ENCODE measurements at regions not wholly inside any gene's neighbourhood (a gene's known extent, or its start where the extent isn't known, plus 50 kb on each side); places are given as distances from the start of the nearest gene placed in this dataset.

DNA sequence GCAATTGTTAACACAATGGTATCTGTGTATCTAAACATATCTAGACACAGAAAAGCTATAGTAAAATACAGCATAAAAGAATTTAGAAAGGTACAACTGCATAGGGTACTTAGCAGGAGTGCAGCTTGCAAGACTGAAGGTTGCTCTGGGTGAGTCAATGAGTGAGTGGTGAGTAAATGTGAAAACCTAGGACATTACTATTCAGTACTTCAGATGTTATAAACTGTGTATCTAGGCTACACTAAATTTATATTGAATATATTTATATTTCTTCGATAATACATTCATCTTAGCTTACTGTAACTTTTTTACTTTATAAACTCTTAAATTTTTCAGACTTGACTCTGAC lies 409.0 kb upstream of the DCN start:
- no peak for TF ChIP-seq SUZ12 (IDR thresholded peaks at IDR 0.05; ENCODE audit: extremely low read depth, insufficient read depth, insufficient read length)
- no peak for TF ChIP-seq ZNF274 (IDR thresholded peaks at IDR 0.05; ENCODE audit: low read depth, low read length)
- TF ChIP-seq YY1 (IDR thresholded peaks at IDR 0.05; ENCODE audit: insufficient read depth, insufficient read length) = no peak
- no peaks in the 10 kb centered on the region for H3K27me3 ChIP-seq (ENCODE audit: insufficient read depth, insufficient read length)
- no peak for DNase-seq (ENCODE audit: low read depth, low spot score)
- H3K4me3 ChIP-seq (ENCODE audit: insufficient read length, low read depth) = no peak overlapping the region
- no peak overlapping the region for H3K9ac ChIP-seq (ENCODE audit: insufficient read length, low read depth)
- H3K4me1 ChIP-seq (ENCODE audit: insufficient read depth, insufficient read length) = no peaks in the 10 kb centered on the region
- H3K36me3 ChIP-seq (ENCODE audit: insufficient read depth, insufficient read length, low read length) = no peaks in the 10 kb centered on the region
- H3K9me3 ChIP-seq (ENCODE audit: insufficient read depth, low read length) = no peaks in the 10 kb centered on the region

DNA sequence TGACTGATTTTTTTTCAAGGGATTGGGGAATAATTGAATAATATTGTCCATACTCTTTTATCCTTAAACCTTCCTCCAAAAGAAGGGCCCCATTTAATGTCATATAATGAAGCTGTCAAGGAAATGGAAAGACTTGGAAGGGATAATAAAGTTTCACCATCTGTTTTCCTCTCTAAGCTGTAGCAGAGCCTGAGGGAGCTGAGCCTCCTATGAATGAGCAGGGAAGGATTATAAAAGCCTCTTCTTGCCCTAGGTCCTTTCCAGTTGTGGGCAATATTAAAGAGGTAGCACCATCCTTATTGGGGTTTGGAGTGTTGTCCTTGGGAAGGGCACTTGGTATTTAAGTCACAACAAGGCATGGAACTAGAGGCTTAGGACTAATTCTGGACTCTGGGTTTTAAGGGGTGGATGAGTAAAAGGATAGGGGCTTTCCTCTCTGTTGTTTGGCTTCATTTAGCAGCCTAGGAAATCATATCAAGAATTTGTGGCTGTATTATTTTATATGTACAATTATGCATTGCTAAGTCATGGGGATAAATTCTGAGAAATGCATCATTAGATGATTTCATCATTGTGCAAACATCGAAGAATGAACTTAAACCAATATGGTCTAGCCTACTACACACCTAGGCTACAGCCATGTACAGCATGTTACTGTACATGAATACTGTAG lies 408.5 kb upstream of the DCN start:
- Histone ChIP-seq H3K27me3 (ENCODE audit: insufficient read depth, insufficient read length) (no peaks in the 10 kb centered on the region), H3K9ac (ENCODE audit: insufficient read length, low read depth) (no peak overlapping the region), H3K4me1 (ENCODE audit: insufficient read depth, insufficient read length) (no peaks in the 10 kb centered on the region), H3K9me3 (ENCODE audit: insufficient read depth, low read length) (no peaks in the 10 kb centered on the region), H3K36me3 (ENCODE audit: insufficient read depth, insufficient read length, low read length) (no peaks in the 10 kb centered on the region), H3K4me3 (ENCODE audit: insufficient read length, low read depth) (no peak overlapping the region)
- no peak for DNase-seq (ENCODE audit: low read depth, low spot score)
- TF ChIP-seq SUZ12 (IDR thresholded peaks at IDR 0.05; ENCODE audit: extremely low read depth, insufficient read depth, insufficient read length) (no peak), ZNF274 (IDR thresholded peaks at IDR 0.05; ENCODE audit: low read depth, low read length) (no peak), YY1 (IDR thresholded peaks at IDR 0.05; ENCODE audit: insufficient read depth, insufficient read length) (no peak)

GRCh38 chr12:91588874-91589454 lies 406.3 kb upstream of the DCN start:
- Histone ChIP-seq H3K9ac (ENCODE audit: insufficient read length, low read depth) (no peak overlapping the region), H3K4me3 (ENCODE audit: insufficient read length, low read depth) (no peak overlapping the region), H3K4me1 (ENCODE audit: insufficient read depth, insufficient read length) (no peaks in the 10 kb centered on the region), H3K36me3 (ENCODE audit: insufficient read depth, insufficient read length, low read length) (no peaks in the 10 kb centered on the region), H3K9me3 (ENCODE audit: insufficient read depth, low read length) (no peaks in the 10 kb centered on the region), H3K27me3 (ENCODE audit: insufficient read depth, insufficient read length) (no peaks in the 10 kb centered on the region)
- no peak for DNase-seq (ENCODE audit: low read depth, low spot score)
- TF ChIP-seq ZNF274 (IDR thresholded peaks at IDR 0.05; ENCODE audit: low read depth, low read length) (no peak), YY1 (IDR thresholded peaks at IDR 0.05; ENCODE audit: insufficient read depth, insufficient read length) (no peak), SUZ12 (IDR thresholded peaks at IDR 0.05; ENCODE audit: extremely low read depth, insufficient read depth, insufficient read length) (no peak)

- TF ChIP-seq ZNF274 (IDR thresholded peaks at IDR 0.05; ENCODE audit: low read depth, low read length) (no peak), YY1 (IDR thresholded peaks at IDR 0.05; ENCODE audit: insufficient read depth, insufficient read length) (no peak), SUZ12 (IDR thresholded peaks at IDR 0.05; ENCODE audit: extremely low read depth, insufficient read depth, insufficient read length) (no peak)
- no peak for DNase-seq (ENCODE audit: low read depth, low spot score)
- H3K9me3 ChIP-seq (ENCODE audit: insufficient read depth, low read length) = no peaks in the 10 kb centered on the region
- no peak overlapping the region for H3K4me3 ChIP-seq (ENCODE audit: insufficient read length, low read depth)
- no peaks in the 10 kb centered on the region for H3K36me3 ChIP-seq (ENCODE audit: insufficient read depth, insufficient read length, low read length)
- no peak overlapping the region for H3K9ac ChIP-seq (ENCODE audit: insufficient read length, low read depth)
- H3K27me3 ChIP-seq (ENCODE audit: insufficient read depth, insufficient read length) = no peaks in the 10 kb centered on the region
- no peaks in the 10 kb centered on the region for H3K4me1 ChIP-seq (ENCODE audit: insufficient read depth, insufficient read length)
Measured at GRCh38 chr12:91586015-91586414, 403.4 kb upstream of the DCN start.

- H3K9me3 ChIP-seq (ENCODE audit: insufficient read depth, low read length) = no peaks in the 10 kb centered on the region
- no peak overlapping the region for H3K4me3 ChIP-seq (ENCODE audit: insufficient read length, low read depth)
- TF ChIP-seq ZNF274 (IDR thresholded peaks at IDR 0.05; ENCODE audit: low read depth, low read length) (no peak), SUZ12 (IDR thresholded peaks at IDR 0.05; ENCODE audit: extremely low read depth, insufficient read depth, insufficient read length) (no peak), YY1 (IDR thresholded peaks at IDR 0.05; ENCODE audit: insufficient read depth, insufficient read length) (no peak)
- H3K9ac ChIP-seq (ENCODE audit: insufficient read length, low read depth) = no peak overlapping the region
- no peak for DNase-seq (ENCODE audit: low read depth, low spot score)
- no peaks in the 10 kb centered on the region for H3K36me3 ChIP-seq (ENCODE audit: insufficient read depth, insufficient read length, low read length)
- no peaks in the 10 kb centered on the region for H3K27me3 ChIP-seq (ENCODE audit: insufficient read depth, insufficient read length)
- no peaks in the 10 kb centered on the region for H3K4me1 ChIP-seq (ENCODE audit: insufficient read depth, insufficient read length)
Measured at GRCh38 chr12:91582811-91583210, 400.2 kb upstream of the DCN start.

DNA sequence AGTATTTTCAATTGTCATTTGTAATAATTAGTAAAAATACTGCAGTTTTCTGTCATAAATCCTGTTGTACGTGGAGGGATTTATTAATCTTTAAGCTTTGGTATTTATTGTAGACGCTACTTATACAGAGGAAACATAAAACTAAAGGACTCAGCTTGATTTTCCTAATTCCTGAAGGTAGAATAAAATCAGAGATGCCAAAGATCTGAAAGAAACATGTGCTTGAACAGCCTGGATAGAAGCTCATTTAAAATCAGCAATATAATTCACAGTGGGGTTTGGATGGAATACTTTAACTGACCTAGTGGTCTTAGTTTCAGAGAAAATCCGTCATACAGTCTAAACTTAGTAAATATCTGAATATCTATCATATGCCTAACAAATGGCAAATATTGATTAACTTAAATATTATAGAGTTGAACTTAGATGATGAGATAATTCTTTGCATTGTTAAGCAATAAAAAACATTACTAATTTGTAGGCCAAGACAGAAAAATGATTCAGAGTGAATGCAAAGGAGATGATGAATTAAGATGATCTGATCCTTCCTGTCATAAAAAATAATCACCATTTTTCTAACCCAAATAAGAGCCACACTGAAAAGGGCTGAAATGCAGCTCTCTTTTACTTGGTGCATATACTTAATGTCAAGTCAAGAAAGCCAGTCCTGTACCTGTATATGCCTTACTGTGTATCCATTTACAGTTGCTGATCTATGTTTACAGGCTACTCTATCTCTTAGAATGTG lies 397.1 kb upstream of the DCN start:
- Histone ChIP-seq H3K27me3 (ENCODE audit: insufficient read depth, insufficient read length) (no peaks in the 10 kb centered on the region), H3K36me3 (ENCODE audit: insufficient read depth, insufficient read length, low read length) (no peaks in the 10 kb centered on the region), H3K4me3 (ENCODE audit: insufficient read length, low read depth) (no peak overlapping the region), H3K9me3 (ENCODE audit: insufficient read depth, low read length) (no peaks in the 10 kb centered on the region), H3K9ac (ENCODE audit: insufficient read length, low read depth) (no peak overlapping the region), H3K4me1 (ENCODE audit: insufficient read depth, insufficient read length) (no peaks in the 10 kb centered on the region)
- DNase-seq (ENCODE audit: low read depth, low spot score) = no peak
- TF ChIP-seq YY1 (IDR thresholded peaks at IDR 0.05; ENCODE audit: insufficient read depth, insufficient read length) (no peak), SUZ12 (IDR thresholded peaks at IDR 0.05; ENCODE audit: extremely low read depth, insufficient read depth, insufficient read length) (no peak)
